ENCODE measurements at regions not wholly inside any gene's neighbourhood (a gene's known extent, or its start where the extent isn't known, plus 50 kb on each side); places are given as distances from the start of the nearest gene placed in this dataset.

DNA sequence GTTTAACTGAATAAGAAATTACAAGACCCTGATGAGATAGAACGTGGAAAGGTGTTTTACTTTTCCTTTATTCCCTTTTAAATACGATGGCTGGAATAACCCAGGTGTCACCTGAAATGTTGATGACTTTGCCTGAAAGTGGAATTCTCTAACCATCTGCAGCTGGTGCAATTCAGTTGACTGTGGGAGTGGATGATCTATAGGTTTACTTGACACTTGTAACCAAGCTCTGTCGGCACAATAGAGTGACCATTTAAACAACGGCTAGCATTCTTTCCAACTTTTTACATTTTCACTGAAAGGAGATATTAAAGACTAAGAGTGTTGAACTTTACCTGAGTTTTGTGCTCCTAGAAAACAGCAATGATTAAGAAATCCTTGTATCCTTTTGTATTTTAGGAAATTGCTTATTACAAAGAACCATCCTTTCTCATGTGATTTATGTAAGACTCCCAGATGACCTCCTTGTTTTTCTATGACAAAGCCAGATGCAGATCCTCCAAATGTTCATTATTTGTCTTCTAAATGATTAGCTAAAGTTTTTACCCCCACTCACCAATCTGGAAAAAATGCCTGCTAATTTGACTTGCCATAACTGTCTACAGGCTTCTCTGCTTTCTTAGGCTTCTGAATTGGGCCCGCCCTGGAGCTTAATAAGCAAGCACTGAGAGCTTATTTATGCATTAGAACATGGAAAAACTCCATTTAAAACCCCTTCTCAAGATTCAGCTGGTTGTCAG, 129.5 kb upstream of the LRRC7 start:
- DNase-seq: no peak
- ChIA-PET CTCF (no interaction called here), POLR2A (no interaction called here)
- no TSS peak for BruUV-seq (replicated peaks)
- Mint-ChIP-seq H3K27me3 (ENCODE audit: insufficient read depth, unreplicated experiment) (no peaks in the 10 kb centered on the region), H3K9me3 (ENCODE audit: unreplicated experiment) (no peaks in the 10 kb centered on the region), H3K27ac (ENCODE audit: unreplicated experiment) (no peak overlapping the region), H3K4me3 (ENCODE audit: unreplicated experiment) (no peak overlapping the region), H3K36me3 (ENCODE audit: insufficient read depth, unreplicated experiment) (no peaks in the 10 kb centered on the region), H3K4me1 (ENCODE audit: low read depth, unreplicated experiment) (peaks cover 7% of the 10 kb centered on the region)
- TF ChIP-seq, protein P1, sequence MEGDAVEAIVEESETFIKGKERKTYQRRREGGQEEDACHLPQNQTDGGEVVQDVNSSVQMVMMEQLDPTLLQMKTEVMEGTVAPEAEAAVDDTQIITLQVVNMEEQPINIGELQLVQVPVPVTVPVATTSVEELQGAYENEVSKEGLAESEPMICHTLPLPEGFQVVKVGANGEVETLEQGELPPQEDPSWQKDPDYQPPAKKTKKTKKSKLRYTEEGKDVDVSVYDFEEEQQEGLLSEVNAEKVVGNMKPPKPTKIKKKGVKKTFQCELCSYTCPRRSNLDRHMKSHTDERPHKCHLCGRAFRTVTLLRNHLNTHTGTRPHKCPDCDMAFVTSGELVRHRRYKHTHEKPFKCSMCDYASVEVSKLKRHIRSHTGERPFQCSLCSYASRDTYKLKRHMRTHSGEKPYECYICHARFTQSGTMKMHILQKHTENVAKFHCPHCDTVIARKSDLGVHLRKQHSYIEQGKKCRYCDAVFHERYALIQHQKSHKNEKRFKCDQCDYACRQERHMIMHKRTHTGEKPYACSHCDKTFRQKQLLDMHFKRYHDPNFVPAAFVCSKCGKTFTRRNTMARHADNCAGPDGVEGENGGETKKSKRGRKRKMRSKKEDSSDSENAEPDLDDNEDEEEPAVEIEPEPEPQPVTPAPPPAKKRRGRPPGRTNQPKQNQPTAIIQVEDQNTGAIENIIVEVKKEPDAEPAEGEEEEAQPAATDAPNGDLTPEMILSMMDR (IDR thresholded peaks at IDR 0.05; ENCODE audit: insufficient read depth in 1 of 2, low read depth in 1 of 2, low read length in 1 of 2, severe bottlenecking in 1 of 2, unreplicated experiment in 1 of 2): no peak
- Histone ChIP-seq H3K4me1 (no peaks in the 10 kb centered on the region), H3K9me3 (no peaks in the 10 kb centered on the region), H3K4me3 (ENCODE audit: low read depth, low read length) (no peak overlapping the region), H3K36me3 (ENCODE audit: control insufficient read depth, insufficient read depth, low read length) (no peaks in the 10 kb centered on the region), H3K27me3 (replicated peaks; ENCODE audit: control insufficient read depth, insufficient read depth, low read length) (no peaks in the 10 kb centered on the region)
- intact Hi-C loops (cut with micrococcal nuclease; ENCODE audit: unreplicated experiment): no loop called here

DNA sequence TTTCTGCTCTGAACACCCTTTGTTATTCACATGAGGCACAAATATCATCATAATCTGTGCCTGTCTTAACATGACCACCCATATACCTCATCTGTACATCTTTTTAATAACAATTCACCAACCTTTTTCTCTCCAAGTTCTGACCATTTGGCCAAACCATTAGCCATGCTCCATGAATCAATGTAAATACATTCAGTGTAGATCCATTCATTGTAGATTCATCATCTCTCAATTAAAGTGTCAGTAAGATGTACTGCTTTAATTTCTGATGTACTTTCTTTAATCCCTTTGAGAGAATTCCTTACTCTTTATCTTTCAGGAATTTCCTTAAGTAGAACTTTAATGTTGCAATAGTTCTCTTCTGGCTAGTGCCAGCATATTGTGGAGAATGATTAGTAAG, 126.2 kb upstream of the LRRC7 start:
- intact Hi-C loops (cut with micrococcal nuclease; ENCODE audit: unreplicated experiment): no loop called here
- H3K9me3 Mint-ChIP-seq (ENCODE audit: unreplicated experiment): no peaks in the 10 kb centered on the region
- no peak overlapping the region for H3K27ac Mint-ChIP-seq (ENCODE audit: unreplicated experiment)
- no peaks in the 10 kb centered on the region for H3K4me1 ChIP-seq
- no peak overlapping the region for H3K4me3 ChIP-seq (ENCODE audit: low read depth, low read length)
- H3K27me3 ChIP-seq (replicated peaks; ENCODE audit: control insufficient read depth, insufficient read depth, low read length): no peaks in the 10 kb centered on the region
- ChIA-PET POLR2A (no interaction called here), CTCF (no interaction called here)
- H3K4me3 Mint-ChIP-seq (ENCODE audit: unreplicated experiment): no peak overlapping the region
- no peaks in the 10 kb centered on the region for H3K36me3 ChIP-seq (ENCODE audit: control insufficient read depth, insufficient read depth, low read length)
- H3K9me3 ChIP-seq: no peaks in the 10 kb centered on the region
- no TSS peak for BruUV-seq (replicated peaks)
- no peaks in the 10 kb centered on the region for H3K27me3 Mint-ChIP-seq (ENCODE audit: insufficient read depth, unreplicated experiment)
- TF ChIP-seq, protein P1 (IDR thresholded peaks at IDR 0.05; ENCODE audit: insufficient read depth in 1 of 2, low read depth in 1 of 2, low read length in 1 of 2, severe bottlenecking in 1 of 2, unreplicated experiment in 1 of 2): no peak
- no peaks in the 10 kb centered on the region for H3K4me1 Mint-ChIP-seq (ENCODE audit: low read depth, unreplicated experiment)
- H3K36me3 Mint-ChIP-seq (ENCODE audit: insufficient read depth, unreplicated experiment): no peaks in the 10 kb centered on the region
- no peak for DNase-seq

DNA sequence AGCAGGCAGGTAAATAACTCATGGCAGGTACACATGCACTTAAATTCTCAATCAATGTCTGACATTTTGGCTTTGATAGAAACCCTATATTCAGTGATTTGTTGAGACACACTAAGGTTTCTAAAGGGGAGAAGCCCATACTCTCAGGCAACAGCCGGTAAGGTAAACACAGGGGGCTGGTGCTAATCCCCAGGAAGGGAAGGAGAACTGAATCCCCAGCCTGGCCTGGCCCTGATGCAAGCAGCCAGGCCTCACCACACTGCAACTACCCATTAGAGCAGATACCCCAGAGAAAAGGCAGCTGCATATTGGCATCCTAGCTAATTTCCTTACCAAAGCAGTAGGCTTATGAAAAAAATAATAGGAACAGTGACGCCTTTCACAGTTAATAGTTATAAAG, 116.5 kb upstream of the LRRC7 start:
- no TSS peak for BruUV-seq (replicated peaks)
- CTCF ChIA-PET: no interaction called here

More for the DNA sequence above, 116.5 kb upstream of the LRRC7 start:
- Mint-ChIP-seq H3K4me3 (ENCODE audit: unreplicated experiment) (no peak overlapping the region), H3K9me3 (ENCODE audit: unreplicated experiment) (no peaks in the 10 kb centered on the region), H3K27me3 (ENCODE audit: insufficient read depth, unreplicated experiment) (no peaks in the 10 kb centered on the region), H3K4me1 (ENCODE audit: low read depth, unreplicated experiment) (no peaks in the 10 kb centered on the region), H3K36me3 (ENCODE audit: insufficient read depth, unreplicated experiment) (no peaks in the 10 kb centered on the region), H3K27ac (ENCODE audit: unreplicated experiment) (no peak overlapping the region)
- H3K9me3 ChIP-seq: no peaks in the 10 kb centered on the region
- H3K4me1 ChIP-seq: no peaks in the 10 kb centered on the region
- no peaks in the 10 kb centered on the region for H3K27me3 ChIP-seq (replicated peaks; ENCODE audit: control insufficient read depth, insufficient read depth, low read length)
- TF ChIP-seq, protein P1 (IDR thresholded peaks at IDR 0.05; ENCODE audit: insufficient read depth in 1 of 2, low read depth in 1 of 2, low read length in 1 of 2, severe bottlenecking in 1 of 2, unreplicated experiment in 1 of 2): no peak
- intact Hi-C loops (cut with micrococcal nuclease; ENCODE audit: unreplicated experiment): no loop called here
- no peak for DNase-seq
- H3K4me3 ChIP-seq (ENCODE audit: low read depth, low read length): no peak overlapping the region
- no peaks in the 10 kb centered on the region for H3K36me3 ChIP-seq (ENCODE audit: control insufficient read depth, insufficient read depth, low read length)
- POLR2A ChIA-PET: no interaction called here
